Gastroesophageal sphincter (tissue), 4 donors: ENCODE measurements at regions not wholly inside any gene's neighbourhood (a gene's known extent, or its start where the extent isn't known, plus 50 kb on each side); places are given as distances from the start of the nearest gene placed in this dataset.
"Not testable (repeated sequence)": the region's sequence is repeated elsewhere in the genome, so short reads cannot be mapped to it uniquely, and the experiment has no call there.

Source experiments
- ATAC-seq: fragments of 150-250 bp; one replicate; pipeline ENCODE4 v1.9.1; 2016; ENCODE audit warnings: mild to moderate bottlenecking, moderate library complexity
- H3K27ac ChIP-seq, 4 donors: fragments of 200-600 bp; sonication (generic) in 3 of 4; 1 replicate in 3 of 4; 2 replicates in 1 of 4; pipeline ENCODE4 v1.5.1; 2016 to 2019
- H3K27me3 ChIP-seq: fragments of 200-600 bp; sonication (generic); one replicate; pipeline ENCODE4 v1.5.1; 2019
- H3K36me3 ChIP-seq, 2 donors: fragments of 200-600 bp; sonication (generic); one replicate each; pipeline ENCODE4 v1.5.1; 2019; ENCODE audit warnings: control low read depth in 1 of 2
- H3K4me1 ChIP-seq, 3 donors: fragments of 200-600 bp; sonication (generic); 1 replicate in 2 of 3; 2 replicates in 1 of 3; pipeline ENCODE4 v1.5.1; 2016 to 2019; ENCODE audit warnings: control low read depth in 2 of 3
- H3K4me3 ChIP-seq, 2 donors: fragments of 200-600 bp; sonication (generic); one replicate each; pipeline ENCODE4 v1.5.1; 2019; ENCODE audit warnings: mild to moderate bottlenecking in 1 of 2, moderate library complexity in 1 of 2
- H3K9me3 ChIP-seq, 3 donors: fragments of 200-600 bp; sonication (generic); one replicate each; pipeline ENCODE4 v1.5.1; 2017 to 2019; ENCODE audit warnings: control low read depth in 2 of 3
- WGBS, 2 donors: methylation state at CpG; one replicate each; pipeline ENCODE4 v1.1.5; 2018; ENCODE audit warnings: low coverage in 1 of 2; 5-methylcytosine and 5-hydroxymethylcytosine counted together
- small RNA-seq, 4 donors: library from RNA; depleted of rRNA; stranded (forward); fragments of <200 nt; gene quantifications; one replicate each; pipeline ENCODE3, GENCODE V24; 2016

GRCh38 chr2:91877658-91878210 is 2993.5 kb upstream of the TEKT4 start:
- H3K4me1 ChIP-seq, ATAC-seq, H3K9me3 ChIP-seq, H3K36me3 ChIP-seq, H3K4me3 ChIP-seq, H3K27ac ChIP-seq, H3K27me3 ChIP-seq: not testable (repeated sequence)
- WGBS, 2 donors = 86 to 88% methylated on average over 3 of the region's 29 CpGs

DNA sequence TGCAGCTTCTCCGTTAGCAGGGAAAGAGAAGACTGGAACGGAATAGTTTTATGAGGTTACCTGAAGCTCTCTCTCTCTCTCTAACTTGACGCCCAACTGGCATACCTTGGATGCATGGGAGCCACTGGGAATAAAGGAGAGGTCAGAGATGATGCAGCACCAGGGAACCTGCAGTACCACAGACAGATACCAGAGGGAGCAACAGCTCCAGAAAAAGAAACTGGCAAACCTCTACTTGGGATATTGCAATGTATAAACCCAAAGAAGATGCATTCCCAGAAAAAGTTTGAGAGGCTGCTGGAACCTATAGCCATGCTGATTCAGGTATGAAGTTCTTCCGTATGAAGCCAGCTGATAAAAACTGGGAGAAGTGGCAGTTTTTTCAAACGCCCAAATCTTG is 2976.1 kb upstream of the TEKT4 start:
- H3K27ac ChIP-seq, H3K27me3 ChIP-seq, H3K9me3 ChIP-seq, H3K4me3 ChIP-seq, H3K4me1 ChIP-seq, H3K36me3 ChIP-seq, ATAC-seq: not testable (repeated sequence)
- WGBS, 2 donors = 26 to 41% methylated on average over 2 to 5 of the region's 5 CpGs

GRCh38 chr2:91917602-91918001 is 2953.6 kb upstream of the TEKT4 start:
- not testable (repeated sequence) for H3K4me1 ChIP-seq, H3K36me3 ChIP-seq, H3K27me3 ChIP-seq, H3K4me3 ChIP-seq, ATAC-seq, H3K9me3 ChIP-seq, H3K27ac ChIP-seq
- WGBS, 2 donors = 38 to 63% methylated on average over 1 of the region's 1 CpG

Small RNA genes lying in the stretch of these regions (small RNA-seq; reads per million reads assigned to genes)
- gene AC127391.1 = 0 reads per million in 4 donors
